SW480 (cell line): ENCODE measurements at regions not wholly inside any gene's neighbourhood (a gene's known extent, or its start where the extent isn't known, plus 50 kb on each side); places are given as distances from the start of the nearest gene placed in this dataset.

Experiments used
- DNase-seq: peaks from one replicate; pipeline ENCODE4 v3.0.0-alpha.2; 2016; ENCODE audit warnings: low spot score

DNA sequence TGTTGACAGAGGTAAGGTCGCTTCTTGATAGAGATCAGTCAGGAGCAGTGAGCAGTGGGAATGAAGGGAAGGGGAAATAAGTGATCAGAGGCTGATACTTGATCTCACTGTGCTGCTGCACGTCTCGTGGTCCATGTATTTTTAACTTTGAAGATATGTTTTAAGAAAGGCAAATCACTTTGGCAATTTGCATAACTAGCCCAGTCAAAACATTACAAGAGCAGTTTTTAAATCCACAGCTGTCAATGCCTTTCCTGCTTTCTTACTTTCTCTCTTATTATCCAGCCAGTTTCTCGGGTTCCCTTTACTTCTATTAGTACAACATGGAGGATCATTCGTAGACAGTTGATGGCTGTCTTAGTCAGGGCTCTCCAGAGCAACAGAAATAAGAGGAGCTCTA, 472.8 kb downstream of the TMA16 start:
- no peak for DNase-seq

- DNase-seq: no peak
These were observed 473.2 kb downstream of the TMA16 start for GRCh38 chr4:163967710-163968109.

GRCh38 chr4:163969291-163969690, 474.8 kb downstream of the TMA16 start:
- DNase-seq: no peak

- DNase-seq: no peak
These were observed 482.1 kb downstream of the TMA16 start for GRCh38 chr4:163976588-163976987.

- no peak for DNase-seq
These were observed 493.9 kb downstream of the TMA16 start for GRCh38 chr4:163988391-163988790.

GRCh38 chr4:163988865-163989264, 494.4 kb downstream of the TMA16 start:
- DNase-seq: no peak

DNA sequence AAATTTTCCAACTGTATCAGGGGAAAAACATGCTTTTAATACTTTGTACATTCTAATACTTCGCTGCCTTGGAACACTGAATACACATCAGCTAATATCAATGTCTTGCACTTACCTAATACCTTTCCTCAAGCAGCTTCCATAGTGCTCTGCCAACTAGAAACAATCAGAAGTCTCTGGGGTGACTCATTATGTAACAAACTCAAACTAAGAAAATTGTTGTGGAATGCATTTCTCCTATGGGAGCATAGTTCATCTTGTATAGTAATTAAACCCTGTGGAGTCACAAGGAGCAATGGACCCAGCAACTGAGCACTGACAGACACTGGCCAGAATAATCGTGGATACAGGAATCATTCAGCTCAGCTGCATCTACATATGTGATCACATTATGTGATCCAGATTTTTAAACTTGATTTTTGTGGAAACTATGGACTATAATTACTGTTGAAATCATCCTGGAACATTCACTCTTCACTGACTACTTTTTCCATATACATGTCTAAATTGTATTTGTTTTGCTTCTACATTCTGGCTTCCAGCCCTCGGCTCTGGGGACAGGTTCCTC, 496.9 kb downstream of the TMA16 start:
- DNase-seq: no peak

DNA sequence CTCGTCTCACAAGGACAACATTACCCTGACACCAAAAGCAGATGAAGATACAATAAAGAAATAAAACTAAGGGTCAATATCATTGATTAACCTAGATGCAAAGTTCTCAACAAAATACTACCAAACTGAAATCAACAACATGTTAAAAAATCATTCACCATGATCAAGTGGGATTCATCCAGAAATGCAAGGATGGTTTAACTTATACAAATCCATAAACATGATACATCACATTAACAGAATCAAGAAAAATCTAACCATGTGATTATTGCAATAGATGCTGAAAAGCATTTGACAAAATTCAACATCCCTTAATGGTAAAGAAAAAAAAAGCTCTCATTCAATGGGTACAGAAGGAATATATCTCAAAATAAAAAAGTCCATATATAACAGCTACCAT, 514.9 kb downstream of the TMA16 start:
- no peak for DNase-seq

DNA sequence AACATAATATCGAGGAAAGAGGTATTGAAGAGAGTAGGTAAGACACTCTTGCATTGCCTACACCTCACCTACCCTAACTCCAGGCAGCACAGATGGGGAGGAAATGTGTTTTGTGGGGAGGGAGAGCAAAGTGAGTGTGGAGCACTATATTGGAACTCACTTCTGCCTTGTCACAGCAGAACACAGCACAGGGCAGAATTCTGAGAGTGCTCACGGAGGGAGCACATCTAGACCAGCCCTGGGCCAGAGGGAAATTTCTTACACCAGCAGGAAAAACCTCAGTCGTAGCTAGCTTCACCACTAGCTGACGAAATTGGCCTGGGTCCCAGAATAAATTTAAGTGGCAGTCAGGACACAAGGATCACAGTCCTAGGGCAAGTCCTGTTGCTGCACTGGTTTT, 517.3 kb downstream of the TMA16 start:
- no peak for DNase-seq

GRCh38 chr4:164012396-164013027, 518.0 kb downstream of the TMA16 start:
- peak; percentile 8 for DNase-seq

DNA sequence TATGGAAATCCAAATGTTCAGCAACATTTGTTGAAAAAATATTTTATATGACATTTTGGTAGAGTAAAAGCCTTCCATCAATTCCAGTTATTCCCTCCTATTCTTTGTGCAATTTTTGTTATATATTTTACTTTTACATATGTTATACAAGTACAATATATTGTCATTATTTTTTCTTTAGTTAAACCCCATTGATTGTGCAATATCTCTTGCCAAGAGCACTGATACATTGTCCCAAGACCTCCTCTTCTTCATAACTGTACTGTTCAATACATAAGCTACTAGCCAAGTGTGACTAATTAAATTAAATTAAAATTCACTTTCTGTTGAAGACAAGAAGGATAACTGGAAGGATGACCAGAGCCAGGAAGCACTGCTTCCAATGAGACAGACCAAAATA, 527.5 kb downstream of the TMA16 start:
- no peak for DNase-seq

- DNase-seq: no peak
These were observed 528.7 kb downstream of the TMA16 start for GRCh38 chr4:164023214-164023613.

- DNase-seq: no peak
These were observed 533.3 kb downstream of the TMA16 start for GRCh38 chr4:164027805-164028204.

GRCh38 chr4:164039482-164039881, 545.0 kb downstream of the TMA16 start:
- DNase-seq: no peak

DNA sequence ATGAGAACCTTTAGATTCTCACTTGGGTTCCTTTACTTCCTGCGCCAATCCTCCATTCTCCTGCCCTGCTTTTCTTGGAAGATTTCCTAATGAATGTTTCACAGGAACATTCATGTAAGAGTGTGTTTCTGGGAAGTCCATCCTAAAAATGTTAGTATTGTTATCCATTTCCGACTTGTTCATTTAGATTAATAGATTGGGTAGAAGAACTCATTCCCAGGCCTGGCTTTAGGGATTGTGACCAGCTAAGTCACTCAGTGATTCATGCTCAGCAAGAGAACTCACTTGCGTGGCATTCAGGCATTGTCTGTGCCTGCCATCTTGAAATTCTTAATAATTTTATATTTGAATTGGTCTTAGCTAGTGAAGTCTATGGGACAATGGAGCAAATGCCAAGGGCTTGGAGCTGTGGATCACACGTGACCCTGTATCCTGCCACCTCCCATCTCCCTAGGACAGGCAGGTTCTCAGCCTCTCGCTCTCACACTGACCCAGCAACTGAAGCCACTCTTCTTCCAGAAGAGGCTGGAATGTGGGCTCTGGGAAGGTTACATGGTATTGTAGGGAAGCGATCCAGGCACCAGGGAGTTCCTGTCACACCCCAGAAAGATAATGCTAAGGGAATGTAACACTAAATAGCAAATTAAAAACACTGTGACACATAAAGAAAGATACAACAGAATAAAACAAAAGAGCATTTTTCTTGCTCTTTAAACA, 562.1 kb downstream of the TMA16 start:
- no peak for DNase-seq

GRCh38 chr4:164058776-164059445, 564.4 kb downstream of the TMA16 start:
- no peak for DNase-seq

- no peak for DNase-seq
These were observed 566.0 kb downstream of the TMA16 start for GRCh38 chr4:164060456-164060855.

DNA sequence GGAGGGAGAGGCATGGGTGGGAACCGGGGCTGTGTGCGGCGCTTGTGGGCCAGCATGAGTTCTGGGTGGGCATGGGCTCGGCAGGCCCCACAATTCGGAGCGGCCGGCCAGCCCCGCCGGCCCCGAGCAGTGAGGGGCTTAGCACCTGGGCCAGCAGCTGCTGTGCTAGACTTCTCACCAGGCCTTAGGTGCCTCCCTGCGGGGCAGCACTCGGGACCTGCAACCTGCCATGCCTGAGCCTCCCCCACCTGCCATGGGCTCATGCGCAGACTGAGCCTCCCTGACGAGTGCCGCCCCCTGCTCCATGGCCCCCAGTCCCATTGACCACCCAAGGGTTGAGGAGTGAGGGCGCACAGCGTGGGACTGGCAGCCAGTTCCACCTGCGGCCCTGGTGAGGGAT, 573.9 kb downstream of the TMA16 start:
- DNase-seq: no peak

GRCh38 chr4:164070625-164071024, 576.1 kb downstream of the TMA16 start:
- DNase-seq: no peak

- no peak for DNase-seq
These were observed 586.9 kb downstream of the TMA16 start for GRCh38 chr4:164081371-164081770.

- no peak for DNase-seq
These were observed 587.3 kb downstream of the TMA16 start for GRCh38 chr4:164081801-164082200.

DNA sequence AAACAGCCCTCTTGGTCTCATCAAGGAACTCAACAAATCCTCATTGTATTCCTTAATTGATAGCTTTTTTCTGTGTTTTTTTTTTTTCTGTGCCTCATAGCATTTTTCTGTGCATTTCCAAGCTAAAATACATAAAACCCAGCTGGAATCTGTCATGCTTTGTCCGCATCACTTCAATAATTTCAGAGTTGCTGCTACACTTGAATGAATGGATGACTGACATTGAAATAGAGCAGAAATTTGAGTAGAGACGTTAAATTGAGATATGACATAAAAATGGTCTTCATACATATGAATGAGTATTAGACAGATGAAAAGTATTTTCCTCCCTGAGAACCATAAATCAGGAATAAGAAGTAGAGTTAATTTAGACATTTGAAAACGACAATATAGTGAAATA, 593.2 kb downstream of the TMA16 start:
- no peak for DNase-seq
